H1 (cell line): ENCODE measurements at regions not wholly inside any gene's neighbourhood (a gene's known extent, or its start where the extent isn't known, plus 50 kb on each side); places are given as distances from the start of the nearest gene placed in this dataset.
"Not testable (repeated sequence)": the region's sequence is repeated elsewhere in the genome, so short reads cannot be mapped to it uniquely, and the experiment has no call there.

Experiments
- CTCF ChIA-PET: fragments of 300-600 bp; sonication (Branson Sonifier 250); formaldehyde crosslinking; loops from one replicate; lab custom pipeline; 2021; ENCODE audit not compliant: partially characterized antibody; lab: Charles Lee
- POLR2A ChIA-PET: fragments of 300-600 bp; sonication (Branson Sonifier 250); formaldehyde crosslinking; loops from one replicate; lab custom pipeline; 2021; ENCODE audit warnings: inconsistent platforms; ENCODE audit not compliant: partially characterized antibody; lab: Charles Lee
- DNase-seq, 2 experiments: peaks; one replicate each; pipeline versions ENCODE4 v3.0.0 to v3.0.0-alpha.2; 2010 to 2022; ENCODE audit warnings: low spot score in 2 of 2, low read depth in 1 of 2, mixed read lengths in 1 of 2
- FAIRE-seq: peaks from 2 replicates; lab custom pipeline; 2011; peaks lifted over from hg19 to GRCh38; lab: Jason Lieb, UNC
- H2AFZ ChIP-seq: 2 replicates; pipeline ENCODE4 v1.8.1; 2012; ENCODE audit warnings: low read length, inconsistent platforms
- H2AK5ac ChIP-seq: 2 replicates; pipeline ENCODE4 v1.6.1; 2013; ENCODE audit warnings: low read depth, low read length
- H2BK120ac ChIP-seq: replicated peaks from 2 replicates; pipeline ENCODE3; 2013; ENCODE audit warnings: low read depth, low read length, inconsistent platforms
- H2BK12ac ChIP-seq: 2 replicates; pipeline ENCODE4 v1.6.1; 2013; ENCODE audit warnings: low read depth, low read length
- H2BK15ac ChIP-seq: 2 replicates; pipeline ENCODE4 v1.6.1; 2013; ENCODE audit warnings: low read length
- H2BK20ac ChIP-seq: 2 replicates; pipeline ENCODE4 v1.6.1; 2013; ENCODE audit warnings: low read length
- H2BK5ac ChIP-seq: 2 replicates; pipeline ENCODE4 v1.6.1; 2013; ENCODE audit warnings: low read depth, low read length
- H3K14ac ChIP-seq: 2 replicates; pipeline ENCODE4 v1.6.1; 2013; ENCODE audit warnings: inconsistent platforms; ENCODE audit not compliant: insufficient read length
- H3K18ac ChIP-seq: 2 replicates; pipeline ENCODE4 v1.6.1; 2013; ENCODE audit warnings: low read length; ENCODE audit errors: extremely low read depth
- H3K23ac ChIP-seq: 2 replicates; pipeline ENCODE4 v1.6.1; 2013; ENCODE audit warnings: inconsistent platforms; ENCODE audit not compliant: insufficient read length
- H3K23me2 ChIP-seq: 2 replicates; pipeline ENCODE4 v1.6.1; 2013; ENCODE audit warnings: low read depth, low read length
- H3K27ac ChIP-seq: 2 replicates; pipeline ENCODE4 v1.6.1; 2011; ENCODE audit warnings: low read depth, low read length, inconsistent platforms
- H3K27me3 ChIP-seq, 4 experiments: replicated peaks in 1 of 4; 1 replicate in 1 of 4; 2 replicates in 3 of 4; pipeline versions ENCODE4 v1.6.1 to v1.8.1; 2011 to 2013; ENCODE audit warnings: low read length in 3 of 4, mild to moderate bottlenecking in 3 of 4, inconsistent platforms in 2 of 4, mixed read lengths in 2 of 4, moderate library complexity in 1 of 4; ENCODE audit not compliant: control insufficient read depth in 3 of 4, insufficient read depth in 3 of 4; ENCODE audit errors: extremely low read depth in 1 of 4
- H3K36me3 ChIP-seq, 4 experiments: 2 replicates each; pipeline versions ENCODE4 v1.6.1 to v1.8.1; 2011 to 2013; ENCODE audit warnings: mild to moderate bottlenecking in 4 of 4, low read length in 3 of 4, moderate library complexity in 2 of 4, control low read depth in 1 of 4, inconsistent platforms in 1 of 4; ENCODE audit not compliant: insufficient read depth in 4 of 4, control insufficient read depth in 2 of 4
- H3K4ac ChIP-seq: replicated peaks from 2 replicates; pipeline ENCODE3; 2013; ENCODE audit warnings: low read length, low read depth, mixed read lengths, inconsistent platforms; ENCODE audit not compliant: insufficient read length
- H3K4me1 ChIP-seq, 4 experiments: replicated peaks in 1 of 4; 1 replicate in 1 of 4; 2 replicates in 3 of 4; pipeline versions ENCODE4 v1.6.1 to v1.8.1; 2011 to 2013; ENCODE audit warnings: low read length in 3 of 4, inconsistent platforms in 2 of 4, mixed read lengths in 1 of 4; ENCODE audit not compliant: insufficient read depth in 4 of 4, control insufficient read depth in 3 of 4
- H3K4me2 ChIP-seq, 2 experiments: 2 replicates each; pipeline versions ENCODE4 v1.6.1 to v1.8.1; 2011 to 2013; ENCODE audit warnings: low read depth in 2 of 2, low read length in 2 of 2, control low read depth in 1 of 2, inconsistent platforms in 1 of 2, mild to moderate bottlenecking in 1 of 2; ENCODE audit not compliant: insufficient read depth in 1 of 2
- H3K4me3 ChIP-seq, 4 experiments: fragments of 200-600, 300-600 bp in 1 of 4; sonication (generic), shearing (Covaris generic), sonication (Bioruptor Twin) in 1 of 4; 2 replicates each; pipeline versions ENCODE4 v1.5.1 to v1.8.1; 2011 to 2016; ENCODE audit warnings: low read length in 4 of 4, low read depth in 3 of 4, control low read depth in 2 of 4, inconsistent platforms in 2 of 4, mild to moderate bottlenecking in 2 of 4, mixed read lengths in 1 of 4, moderate library complexity in 1 of 4; ENCODE audit not compliant: insufficient read depth in 2 of 4; ENCODE audit errors: extremely low read depth in 1 of 4
- H3K56ac ChIP-seq: replicated peaks from 2 replicates; pipeline ENCODE3; 2013; ENCODE audit warnings: low read depth, mild to moderate bottlenecking, mixed read lengths, low read length, inconsistent platforms; ENCODE audit not compliant: insufficient read length
- H3K79me1 ChIP-seq: 2 replicates; pipeline ENCODE4 v1.6.1; 2013; ENCODE audit warnings: low read depth, low read length, control low read depth
- H3K79me2 ChIP-seq, 2 experiments: 2 replicates each; pipeline versions ENCODE4 v1.6.1 to v1.8.1; 2012 to 2013; ENCODE audit warnings: low read length in 2 of 2, mild to moderate bottlenecking in 2 of 2, inconsistent platforms in 1 of 2; ENCODE audit not compliant: insufficient read depth in 2 of 2, control insufficient read depth in 1 of 2
- H3K9ac ChIP-seq, 4 experiments: replicated peaks in 1 of 4; 1 replicate in 1 of 4; 2 replicates in 3 of 4; pipeline versions ENCODE4 v1.6.1 to v1.8.1; 2011 to 2013; ENCODE audit warnings: low read depth in 3 of 4, low read length in 3 of 4, control low read depth in 2 of 4, mild to moderate bottlenecking in 2 of 4, moderate library complexity in 2 of 4, inconsistent platforms in 1 of 4; ENCODE audit errors: extremely low read depth in 1 of 4
- H3K9me3 ChIP-seq, 2 experiments: 2 replicates each; pipeline versions ENCODE4 v1.6.1 to v1.8.1; 2012 to 2013; ENCODE audit warnings: mild to moderate bottlenecking in 2 of 2, moderate library complexity in 2 of 2, control low read depth in 1 of 2, inconsistent platforms in 1 of 2, low read depth in 1 of 2, low read length in 1 of 2, mixed read lengths in 1 of 2; ENCODE audit not compliant: insufficient read depth in 2 of 2
- H4K20me1 ChIP-seq, 2 experiments: replicated peaks in 1 of 2; 2 replicates each; pipeline versions ENCODE3 to v1.8.1; 2011 to 2013; ENCODE audit warnings: inconsistent platforms in 2 of 2, low read length in 2 of 2, mild to moderate bottlenecking in 1 of 2; ENCODE audit not compliant: insufficient read depth in 2 of 2, control insufficient read depth in 1 of 2
- H4K5ac ChIP-seq: 2 replicates; pipeline ENCODE4 v1.6.1; 2013; ENCODE audit warnings: low read length, low read depth, mixed read lengths, inconsistent platforms; ENCODE audit not compliant: insufficient read length
- H4K8ac ChIP-seq: 2 replicates; pipeline ENCODE4 v1.8.0; 2013; ENCODE audit warnings: mild to moderate bottlenecking, moderate library complexity, low read length, inconsistent platforms; ENCODE audit not compliant: insufficient read depth; ENCODE audit errors: extremely low read depth
- H4K91ac ChIP-seq: replicated peaks from 2 replicates; pipeline ENCODE3; 2013; ENCODE audit warnings: low read length, mixed read lengths, inconsistent platforms; ENCODE audit not compliant: insufficient read length
- WGBS, 2 experiments: shearing (Covaris generic) in 1 of 2; methylation state at CpG; one replicate each; pipeline versions ENCODE4 v1.1.6 to v1.1.7; 2013 to 2015; ENCODE audit warnings: low lambda C conversion rate in 2 of 2, mixed read lengths in 2 of 2, inconsistent platforms in 1 of 2, low coverage in 1 of 2, missing lambda C conversion rate in 1 of 2; ENCODE audit not compliant: insufficient replicate concordance in 2 of 2, insufficient coverage in 1 of 2, insufficient read length in 1 of 2; ENCODE audit errors: extremely low coverage in 1 of 2, missing lambda C conversion rate in 1 of 2; 5-methylcytosine and 5-hydroxymethylcytosine counted together

- H2AK5ac ChIP-seq, FAIRE-seq, H2BK15ac ChIP-seq, H3K4ac ChIP-seq, H3K56ac ChIP-seq, H3K9me3 ChIP-seq, H3K79me2 ChIP-seq, H4K5ac ChIP-seq, CTCF ChIA-PET, H3K4me2 ChIP-seq, H4K91ac ChIP-seq, H3K9ac ChIP-seq, H2BK120ac ChIP-seq, H2BK20ac ChIP-seq, H3K36me3 ChIP-seq, H3K27ac ChIP-seq, H2BK5ac ChIP-seq, DNase-seq, H3K14ac ChIP-seq, H2BK12ac ChIP-seq, H3K23me2 ChIP-seq, H3K79me1 ChIP-seq, H2AFZ ChIP-seq, H3K4me3 ChIP-seq, H4K20me1 ChIP-seq, H3K4me1 ChIP-seq, H3K23ac ChIP-seq, H4K8ac ChIP-seq, H3K27me3 ChIP-seq, H3K18ac ChIP-seq: not testable (repeated sequence)
- 83% methylated on average over 3 of the region's 4 CpGs; no CpG with 5 or more reads in 1 of the 2 experiments for WGBS, 2 experiments
- POLR2A ChIA-PET, result interaction anchor here (0.7 kb wide), 1 partner anchor 128 kb away, joined by 4 read pairs; no protein-coding TSS in a partner anchor
Observed at GRCh38 chr13:46448148-46448547, 61.1 kb upstream of the RUBCNL start.

- CTCF ChIA-PET, POLR2A ChIA-PET, H3K79me2 ChIP-seq, H3K79me1 ChIP-seq, H3K4me3 ChIP-seq, H3K4me1 ChIP-seq, H2BK120ac ChIP-seq, H3K4me2 ChIP-seq, H3K36me3 ChIP-seq, H3K27me3 ChIP-seq, H3K23me2 ChIP-seq, H2AFZ ChIP-seq, H4K5ac ChIP-seq, H3K9ac ChIP-seq, H4K20me1 ChIP-seq, H3K9me3 ChIP-seq, H3K27ac ChIP-seq, H4K8ac ChIP-seq, H3K4ac ChIP-seq, H2AK5ac ChIP-seq, H3K56ac ChIP-seq, H2BK20ac ChIP-seq, DNase-seq, H2BK15ac ChIP-seq, H2BK5ac ChIP-seq, H4K91ac ChIP-seq, FAIRE-seq, H3K14ac ChIP-seq, H2BK12ac ChIP-seq, H3K18ac ChIP-seq, H3K23ac ChIP-seq: not testable (repeated sequence)
- 93% methylated on average over 28 of the region's 40 CpGs; no CpG with 5 or more reads in 1 of the 2 experiments for WGBS, 2 experiments
Observed at GRCh38 chr13:46437808-46438404, 50.9 kb upstream of the RUBCNL start.
